ENCODE measurements at regions not wholly inside any gene's neighbourhood (a gene's known extent, or its start where the extent isn't known, plus 50 kb on each side); places are given as distances from the start of the nearest gene placed in this dataset.
A peak's percentile ranks its signal among the peaks of the same experiment; 100 is the strongest.
"Not testable (repeated sequence)": the region's sequence is repeated elsewhere in the genome, so short reads cannot be mapped to it uniquely, and the experiment has no call there.

DNA sequence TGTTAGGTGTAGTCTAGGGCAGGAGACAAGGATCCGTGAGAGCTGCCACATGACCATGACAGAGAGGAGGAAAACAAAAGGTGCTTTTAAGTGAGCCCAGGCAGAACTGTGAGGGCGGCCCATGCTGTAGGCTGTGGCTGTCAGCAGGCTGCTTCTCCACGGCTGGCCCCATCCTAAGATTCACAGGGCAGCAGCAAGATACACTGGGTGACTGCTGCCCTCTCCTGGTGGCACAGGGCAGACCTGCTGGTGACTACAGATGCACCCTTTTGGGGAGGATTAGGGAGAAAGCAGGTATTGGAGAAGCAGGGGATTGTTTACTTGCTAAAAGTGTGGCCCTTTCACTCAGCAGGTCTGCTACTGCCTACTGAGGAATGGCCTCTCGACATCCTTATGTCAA lies 112.2 kb upstream of the CCZ1B start:
- not testable (repeated sequence) for H3K9me3 ChIP-seq (replicated peaks; ENCODE audit: control insufficient read depth, low read depth, low read length); H3K27me3 ChIP-seq (ENCODE audit: control insufficient read depth, insufficient read depth, low read length); H3K4me3 ChIP-seq (ENCODE audit: low read length); H3K36me3 ChIP-seq (ENCODE audit: control insufficient read depth, insufficient read depth, low read length); H3K4me1 ChIP-seq (ENCODE audit: control insufficient read depth, insufficient read depth, low read length); H3K27ac ChIP-seq (ENCODE audit: low read length)
- WGBS (ENCODE audit: insufficient coverage), result 0% methylated on average over 1 of the region's 4 CpGs
- peak; percentile 2 for DNase-seq

DNA sequence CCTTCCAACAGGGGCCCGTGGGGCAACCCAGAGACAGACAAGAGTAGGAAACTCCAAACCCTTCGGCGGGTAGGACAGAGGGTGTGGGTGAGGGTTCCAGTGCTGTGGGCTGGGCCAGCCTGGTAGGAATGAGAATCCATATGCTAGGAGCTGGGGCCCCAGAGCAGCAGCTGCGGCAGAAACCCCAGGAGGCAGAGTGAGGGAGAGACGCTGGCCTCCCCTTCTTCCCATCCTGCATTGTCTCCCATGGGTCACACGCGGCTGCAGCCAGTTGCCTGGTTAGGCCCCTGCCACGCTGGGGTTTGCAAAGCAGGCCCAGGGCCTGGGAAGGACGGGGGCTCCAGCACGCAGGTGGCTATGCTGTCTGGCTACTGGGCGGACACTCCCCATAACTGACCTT lies 113.1 kb upstream of the CCZ1B start:
- WGBS (ENCODE audit: insufficient coverage), result 57% methylated on average over 7 of the region's 11 CpGs

DNA sequence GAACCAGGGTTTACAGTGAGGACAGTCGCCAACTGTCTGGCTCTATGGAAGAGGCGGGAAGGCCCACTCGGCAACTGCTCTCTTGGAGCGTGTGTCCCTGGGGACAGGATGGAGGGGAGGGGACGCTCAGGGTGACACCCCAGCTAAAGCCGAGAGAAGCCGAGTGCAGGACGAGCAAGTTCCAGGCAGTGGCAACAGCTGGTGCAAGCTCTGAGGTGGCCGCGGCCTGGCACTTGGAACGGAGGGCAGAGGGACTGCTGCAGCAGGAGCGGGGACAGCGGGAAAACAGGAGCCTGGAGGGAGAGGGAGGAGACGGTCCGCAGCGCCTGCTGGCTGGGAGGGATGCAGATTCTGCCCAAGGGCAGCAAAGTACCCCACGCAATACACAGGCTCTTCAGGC lies 113.8 kb upstream of the CCZ1B start:
- not testable (repeated sequence) for DNase-seq; H3K27me3 ChIP-seq (ENCODE audit: control insufficient read depth, insufficient read depth, low read length); H3K9me3 ChIP-seq (replicated peaks; ENCODE audit: control insufficient read depth, low read depth, low read length); H3K4me1 ChIP-seq (ENCODE audit: control insufficient read depth, insufficient read depth, low read length); H3K4me3 ChIP-seq (ENCODE audit: low read length); H3K27ac ChIP-seq (ENCODE audit: low read length); H3K36me3 ChIP-seq (ENCODE audit: control insufficient read depth, insufficient read depth, low read length)
- whole genome bisulfite sequencing (ENCODE audit: insufficient coverage), result 76% methylated on average over 6 of the region's 17 CpGs

More for the DNA sequence above, 113.1 kb upstream of the CCZ1B start:
- H3K27ac ChIP-seq (ENCODE audit: low read length); H3K27me3 ChIP-seq (ENCODE audit: control insufficient read depth, insufficient read depth, low read length); H3K4me3 ChIP-seq (ENCODE audit: low read length); H3K36me3 ChIP-seq (ENCODE audit: control insufficient read depth, insufficient read depth, low read length); H3K9me3 ChIP-seq (replicated peaks; ENCODE audit: control insufficient read depth, low read depth, low read length); H3K4me1 ChIP-seq (ENCODE audit: control insufficient read depth, insufficient read depth, low read length); DNase-seq: not testable (repeated sequence)

DNA sequence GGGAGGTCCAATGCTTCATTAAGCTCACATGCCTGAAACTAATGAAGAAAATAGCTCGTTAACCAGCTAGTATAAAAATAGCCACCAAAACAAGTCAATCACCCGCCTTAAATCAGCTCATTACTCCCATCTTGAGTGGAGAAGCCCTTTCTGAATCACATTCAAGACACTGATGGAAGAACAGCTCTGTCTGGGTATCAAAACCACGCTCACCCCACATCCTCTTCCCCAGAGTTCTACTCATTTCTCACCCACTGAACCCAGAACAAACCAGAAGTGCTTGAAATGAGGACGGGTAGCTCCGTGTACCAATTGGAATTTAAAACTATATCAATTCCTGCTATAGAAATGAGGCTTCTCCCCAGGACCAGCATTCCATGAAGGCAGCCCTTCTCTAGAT lies 120.8 kb upstream of the CCZ1B start:
- DNase-seq; H3K9me3 ChIP-seq (replicated peaks; ENCODE audit: control insufficient read depth, low read depth, low read length); H3K4me3 ChIP-seq (ENCODE audit: low read length); H3K36me3 ChIP-seq (ENCODE audit: control insufficient read depth, insufficient read depth, low read length); H3K27me3 ChIP-seq (ENCODE audit: control insufficient read depth, insufficient read depth, low read length); H3K4me1 ChIP-seq (ENCODE audit: control insufficient read depth, insufficient read depth, low read length); H3K27ac ChIP-seq (ENCODE audit: low read length): not testable (repeated sequence)
- WGBS (ENCODE audit: insufficient coverage), result 60% methylated on average over 1 of the region's 5 CpGs

DNA sequence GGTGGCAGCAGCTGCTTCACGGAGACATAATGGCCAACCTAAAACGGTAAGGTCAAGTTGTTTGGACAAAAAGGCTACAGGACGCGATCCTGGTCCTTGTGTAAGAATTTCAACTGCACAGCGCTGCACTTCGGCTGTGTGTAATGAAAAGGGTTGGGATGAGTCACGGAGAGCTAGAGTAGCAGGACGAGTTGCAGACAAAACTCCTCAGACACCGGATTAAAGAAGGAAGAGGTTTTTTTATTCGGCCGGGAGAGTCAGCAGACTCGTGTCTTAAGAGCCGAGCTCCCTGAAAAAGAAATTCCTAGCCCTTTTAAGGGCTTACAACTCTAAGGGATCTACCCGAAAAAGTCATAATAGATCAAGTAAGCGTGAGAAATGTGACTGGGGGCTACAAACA lies 124.2 kb upstream of the CCZ1B start:
- H3K4me3 ChIP-seq (ENCODE audit: low read length); H3K4me1 ChIP-seq (ENCODE audit: control insufficient read depth, insufficient read depth, low read length); H3K27me3 ChIP-seq (ENCODE audit: control insufficient read depth, insufficient read depth, low read length); H3K9me3 ChIP-seq (replicated peaks; ENCODE audit: control insufficient read depth, low read depth, low read length); DNase-seq; H3K36me3 ChIP-seq (ENCODE audit: control insufficient read depth, insufficient read depth, low read length); H3K27ac ChIP-seq (ENCODE audit: low read length): not testable (repeated sequence)
- 22% methylated on average over 3 of the region's 15 CpGs for WGBS (ENCODE audit: insufficient coverage)

DNA sequence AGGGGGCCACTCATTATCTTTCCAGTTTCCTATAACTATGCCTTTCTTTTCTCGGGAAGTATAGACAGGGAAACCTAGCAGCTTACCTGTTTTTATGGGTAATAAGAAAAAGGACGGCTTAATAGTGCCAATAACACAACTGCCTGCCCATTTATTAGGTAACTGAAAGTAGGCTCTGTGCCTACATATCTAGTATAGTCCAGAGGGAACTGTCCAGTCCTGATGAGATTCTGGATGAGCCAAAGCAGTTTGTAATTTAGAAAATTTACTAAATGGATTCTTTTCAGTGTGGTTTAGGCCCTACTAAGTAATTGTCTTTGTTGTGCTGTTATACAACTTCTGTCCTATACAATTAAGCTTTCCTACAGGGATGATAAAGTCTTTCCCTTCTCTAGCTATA lies 125.5 kb upstream of the CCZ1B start:
- not testable (repeated sequence) for H3K27ac ChIP-seq (ENCODE audit: low read length); DNase-seq; H3K4me3 ChIP-seq (ENCODE audit: low read length); H3K36me3 ChIP-seq (ENCODE audit: control insufficient read depth, insufficient read depth, low read length); H3K9me3 ChIP-seq (replicated peaks; ENCODE audit: control insufficient read depth, low read depth, low read length); H3K4me1 ChIP-seq (ENCODE audit: control insufficient read depth, insufficient read depth, low read length); H3K27me3 ChIP-seq (ENCODE audit: control insufficient read depth, insufficient read depth, low read length)
- no CpG with 5 or more reads among the region's 2 CpGs for WGBS (ENCODE audit: insufficient coverage)

DNA sequence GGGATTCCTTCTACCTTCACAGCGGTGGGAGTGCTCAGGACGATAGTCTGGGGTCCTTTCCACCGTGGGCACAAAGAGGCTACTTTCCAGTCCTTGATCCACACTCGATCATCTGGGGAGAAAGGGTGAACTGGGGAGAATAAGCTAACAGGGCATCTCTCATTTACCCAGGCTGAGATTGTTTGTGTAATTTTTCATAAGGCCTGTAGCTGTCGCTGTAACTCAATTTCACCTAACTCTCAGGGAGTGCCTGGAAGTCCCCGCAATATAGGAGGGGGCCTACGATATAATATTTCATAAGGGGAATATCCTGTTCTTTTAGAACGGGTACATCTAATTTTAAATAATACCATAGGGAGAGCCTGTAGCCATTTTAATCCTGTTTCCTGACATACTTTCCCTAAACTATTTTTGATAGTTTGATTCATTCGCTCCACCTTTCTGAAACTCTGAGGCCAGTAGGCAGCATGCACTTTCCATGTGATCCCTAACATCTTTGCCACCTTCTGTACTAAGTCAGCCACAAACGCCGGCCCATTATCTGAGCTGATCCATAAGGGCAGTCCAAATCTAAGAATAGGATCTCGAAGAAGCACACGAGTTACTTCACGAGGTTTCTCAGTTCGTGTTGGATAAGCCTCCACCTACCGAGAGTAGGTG lies 127.2 kb upstream of the CCZ1B start:
- H3K4me1 ChIP-seq (ENCODE audit: control insufficient read depth, insufficient read depth, low read length); H3K36me3 ChIP-seq (ENCODE audit: control insufficient read depth, insufficient read depth, low read length); H3K27me3 ChIP-seq (ENCODE audit: control insufficient read depth, insufficient read depth, low read length); H3K27ac ChIP-seq (ENCODE audit: low read length); DNase-seq; H3K4me3 ChIP-seq (ENCODE audit: low read length); H3K9me3 ChIP-seq (replicated peaks; ENCODE audit: control insufficient read depth, low read depth, low read length): not testable (repeated sequence)
- WGBS (ENCODE audit: insufficient coverage), result 100% methylated on average over 1 of the region's 16 CpGs

DNA sequence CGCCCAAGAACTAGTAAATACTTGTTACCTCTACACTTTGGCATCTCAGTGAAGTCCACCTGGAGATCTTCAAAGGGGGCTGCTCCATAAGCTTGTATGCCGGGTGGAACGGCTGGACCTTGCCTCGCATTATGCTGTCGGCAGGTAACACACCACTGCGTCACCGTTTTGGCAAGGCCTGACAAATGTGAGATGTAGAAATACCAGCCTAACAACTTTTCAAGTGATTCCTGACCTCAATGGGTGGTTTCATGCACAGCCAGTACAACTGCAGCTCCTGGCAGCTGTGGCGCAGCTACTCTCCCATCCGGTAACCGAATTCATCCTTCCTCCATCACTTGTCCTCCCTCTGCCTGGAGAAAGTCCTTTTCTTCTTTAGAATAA lies 127.7 kb upstream of the CCZ1B start:
- H3K4me1 ChIP-seq (ENCODE audit: control insufficient read depth, insufficient read depth, low read length); H3K27me3 ChIP-seq (ENCODE audit: control insufficient read depth, insufficient read depth, low read length); DNase-seq; H3K36me3 ChIP-seq (ENCODE audit: control insufficient read depth, insufficient read depth, low read length); H3K4me3 ChIP-seq (ENCODE audit: low read length); H3K27ac ChIP-seq (ENCODE audit: low read length); H3K9me3 ChIP-seq (replicated peaks; ENCODE audit: control insufficient read depth, low read depth, low read length): not testable (repeated sequence)
- no CpG with 5 or more reads among the region's 10 CpGs for WGBS (ENCODE audit: insufficient coverage)

DNA sequence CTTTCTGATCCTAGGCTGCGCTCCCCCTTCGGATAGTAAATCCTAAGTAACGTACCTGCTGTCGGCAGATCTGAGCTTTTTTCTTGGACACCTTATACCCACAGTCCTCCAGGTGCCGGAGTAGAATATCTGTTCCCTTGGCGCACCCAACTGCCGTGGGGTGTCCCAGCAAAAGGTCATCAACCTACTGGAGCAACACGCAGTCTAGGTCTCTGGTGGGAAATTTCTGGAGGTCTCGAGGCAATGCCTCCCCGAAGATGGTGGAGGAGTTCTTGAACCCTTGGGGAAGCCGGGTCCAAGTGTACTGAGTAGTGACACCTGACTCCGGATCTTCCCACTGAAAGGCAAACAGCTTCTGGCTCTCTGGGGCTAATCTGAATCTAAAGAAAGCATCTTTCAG lies 129.3 kb upstream of the CCZ1B start:
- 86% methylated on average over 12 of the region's 12 CpGs for WGBS (ENCODE audit: insufficient coverage)
- H3K4me3 ChIP-seq (ENCODE audit: low read length); H3K9me3 ChIP-seq (replicated peaks; ENCODE audit: control insufficient read depth, low read depth, low read length); DNase-seq; H3K27ac ChIP-seq (ENCODE audit: low read length); H3K4me1 ChIP-seq (ENCODE audit: control insufficient read depth, insufficient read depth, low read length); H3K27me3 ChIP-seq (ENCODE audit: control insufficient read depth, insufficient read depth, low read length); H3K36me3 ChIP-seq (ENCODE audit: control insufficient read depth, insufficient read depth, low read length): not testable (repeated sequence)

DNA sequence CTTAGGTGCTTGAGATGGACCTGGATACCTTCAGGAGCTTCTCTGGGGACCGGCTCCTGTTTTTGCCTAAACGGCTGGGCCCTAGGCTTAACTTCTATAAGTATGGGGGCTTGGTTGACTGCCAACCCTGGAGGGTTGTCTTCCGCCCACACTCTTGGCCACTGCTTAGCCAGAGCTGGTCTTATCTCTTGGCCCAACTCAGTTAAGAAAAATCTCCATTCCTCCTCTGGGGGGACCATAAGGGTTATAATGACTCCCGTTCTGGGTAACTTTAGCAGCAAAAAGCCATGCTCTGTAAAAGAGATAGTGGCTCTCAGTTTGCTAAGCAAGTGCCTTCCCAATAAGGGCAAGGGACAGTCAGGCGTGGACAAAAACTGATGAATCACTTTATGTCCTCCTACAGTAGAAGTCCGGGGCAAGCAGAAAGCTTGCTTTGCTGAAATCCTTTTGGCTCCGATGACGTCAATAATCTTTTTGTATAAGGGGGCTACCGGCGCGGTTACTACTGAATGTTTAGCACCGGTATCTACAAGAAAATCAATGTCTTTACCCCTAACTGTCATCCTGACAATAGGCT lies 130.0 kb upstream of the CCZ1B start:
- H3K9me3 ChIP-seq (replicated peaks; ENCODE audit: control insufficient read depth, low read depth, low read length); H3K27me3 ChIP-seq (ENCODE audit: control insufficient read depth, insufficient read depth, low read length); H3K4me1 ChIP-seq (ENCODE audit: control insufficient read depth, insufficient read depth, low read length); H3K27ac ChIP-seq (ENCODE audit: low read length); H3K36me3 ChIP-seq (ENCODE audit: control insufficient read depth, insufficient read depth, low read length); DNase-seq; H3K4me3 ChIP-seq (ENCODE audit: low read length): not testable (repeated sequence)
- WGBS (ENCODE audit: insufficient coverage), result 93% methylated on average over 5 of the region's 12 CpGs

DNA sequence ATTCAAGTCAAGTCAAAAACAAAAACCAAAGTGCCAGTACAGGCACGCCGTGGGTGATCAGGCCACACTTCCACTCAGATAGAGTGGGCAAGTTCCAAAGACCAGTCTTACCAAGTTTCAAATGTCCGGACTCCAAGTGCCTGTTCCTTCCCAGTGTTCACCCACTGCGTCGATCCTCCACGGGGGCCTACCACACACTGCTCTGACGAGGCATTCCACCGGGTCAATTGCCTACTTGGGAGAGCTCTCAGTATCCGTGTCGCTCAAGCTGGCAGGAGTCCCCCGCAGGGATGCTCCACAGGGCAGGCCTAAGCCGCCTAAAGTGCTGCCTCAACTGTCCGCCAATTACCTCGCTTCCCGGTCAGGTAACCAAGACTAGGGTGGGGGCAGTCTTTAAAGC lies 132.3 kb upstream of the CCZ1B start:
- not testable (repeated sequence) for H3K36me3 ChIP-seq (ENCODE audit: control insufficient read depth, insufficient read depth, low read length); H3K27ac ChIP-seq (ENCODE audit: low read length); H3K27me3 ChIP-seq (ENCODE audit: control insufficient read depth, insufficient read depth, low read length); H3K4me1 ChIP-seq (ENCODE audit: control insufficient read depth, insufficient read depth, low read length); DNase-seq; H3K9me3 ChIP-seq (replicated peaks; ENCODE audit: control insufficient read depth, low read depth, low read length); H3K4me3 ChIP-seq (ENCODE audit: low read length)
- 87% methylated on average over 13 of the region's 15 CpGs for WGBS (ENCODE audit: insufficient coverage)
